OCI-LY7 (cell line): ENCODE measurements at regions not wholly inside any gene's neighbourhood (a gene's known extent, or its start where the extent isn't known, plus 50 kb on each side); places are given as distances from the start of the nearest gene placed in this dataset.

ENCODE experiments used
- CTCF ChIP-seq: fragments of 200-600 bp; sonication (generic); conservative IDR thresholded peaks from 2 replicates; pipeline ENCODE4 v1.5.1; 2014; ENCODE audit warnings: mild to moderate bottlenecking, antibody characterized with exemption, low read length, moderate library complexity, mixed read lengths
- EZH2phosphoT487 ChIP-seq: fragments of 200-600 bp; sonication (generic); IDR thresholded peaks from 2 replicates; pipeline ENCODE4 v1.6.1; 2018; ENCODE audit warnings: low read depth, borderline replicate concordance, mild to moderate bottlenecking, mixed run types, antibody characterized with exemption, low read length, moderate library complexity, mixed read lengths

GRCh38 chr9:78938821-78939220 is 632.9 kb upstream of the TLE4 start:
- TF ChIP-seq CTCF = no peak
- TF ChIP-seq EZH2phosphoT487 = no peak
